GM19023 (cell line): ENCODE measurements at regions not wholly inside any gene's neighbourhood (a gene's known extent, or its start where the extent isn't known, plus 50 kb on each side); places are given as distances from the start of the nearest gene placed in this dataset.
"Not testable (repeated sequence)": the region's sequence is repeated elsewhere in the genome, so short reads cannot be mapped to it uniquely, and the experiment has no call there.

Experiments used
- ATAC-seq: cut with Tn5 transposase; IDR thresholded peaks from one replicate; pipeline ENCODE4 v1.9.1; 2021; ENCODE audit warnings: mild to moderate bottlenecking, moderate library complexity; ENCODE audit not compliant: unreplicated experiment

DNA sequence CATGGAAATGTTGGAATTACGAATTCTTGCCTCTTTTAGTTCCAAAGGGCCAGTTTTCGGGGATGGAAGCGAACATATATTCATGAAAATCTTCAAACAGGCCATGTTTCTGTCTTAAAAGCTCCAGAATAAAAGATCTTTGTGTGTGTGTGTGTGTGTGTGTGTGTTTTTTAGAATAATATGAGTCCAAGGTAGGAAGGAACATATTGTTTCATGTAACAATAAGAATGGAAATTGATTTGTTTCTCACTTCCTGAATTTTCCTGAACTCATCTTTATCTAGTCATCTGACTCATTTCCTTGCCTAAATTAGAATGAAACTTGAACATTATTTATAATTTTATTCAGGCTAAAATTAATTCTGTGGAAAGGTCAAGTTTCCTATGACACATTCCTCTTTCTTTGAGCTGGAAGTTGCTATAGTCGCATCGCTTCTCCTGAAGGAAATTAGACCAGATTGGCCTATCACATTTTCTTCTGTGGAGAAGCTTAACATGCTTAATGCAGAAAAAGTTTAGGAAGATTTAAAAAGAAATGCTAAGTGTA, 805.1 kb upstream of the ADAMTS5 start:
- no peak for ATAC-seq

DNA sequence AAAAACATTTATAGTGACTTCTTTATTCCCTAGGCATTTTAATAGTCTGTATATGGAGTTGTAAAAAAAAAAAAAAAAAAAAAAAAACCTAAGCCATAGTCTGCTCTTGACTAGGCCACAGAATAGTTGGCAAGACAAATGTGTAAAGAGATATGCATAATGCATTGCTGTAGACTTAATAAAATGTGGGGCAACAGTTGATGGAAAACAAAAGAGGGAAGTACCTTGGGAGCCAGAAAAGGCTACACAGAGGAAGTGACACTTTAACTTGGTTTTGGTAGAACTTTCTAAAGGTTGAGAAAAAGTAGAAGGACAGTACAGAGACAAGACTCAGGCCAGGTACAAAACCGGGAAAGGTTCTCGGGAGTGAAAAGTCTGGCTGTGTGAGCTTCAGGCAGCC, 802.9 kb upstream of the ADAMTS5 start:
- ATAC-seq = no peak

DNA sequence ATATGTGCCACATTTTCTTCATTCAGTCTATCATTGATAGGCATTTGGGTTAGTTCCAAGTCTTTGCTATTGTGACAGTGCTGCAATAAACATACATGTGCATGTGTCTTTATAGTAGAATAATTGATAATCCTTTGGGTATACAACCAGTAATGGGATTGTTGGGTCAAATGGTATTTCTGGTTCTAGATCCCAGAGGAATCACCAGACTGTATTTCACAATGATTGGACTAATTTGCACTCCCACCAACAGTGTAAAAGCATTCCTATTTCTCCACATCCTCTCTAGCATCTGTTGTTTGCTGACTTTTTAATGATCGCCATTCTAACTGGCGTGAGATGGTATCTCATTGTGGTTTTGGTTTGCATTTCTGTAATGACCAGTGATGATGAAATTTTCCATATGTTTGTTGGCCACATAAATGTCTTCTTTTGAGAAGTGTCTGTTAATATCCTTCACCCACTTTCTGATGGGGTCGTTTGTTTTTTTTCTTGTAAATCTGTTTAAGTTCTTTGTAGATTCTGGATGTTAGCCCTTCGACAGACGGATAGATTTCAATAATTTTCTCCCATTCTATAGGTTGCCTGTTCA, 801.3 kb upstream of the ADAMTS5 start:
- not testable (repeated sequence) for ATAC-seq

DNA sequence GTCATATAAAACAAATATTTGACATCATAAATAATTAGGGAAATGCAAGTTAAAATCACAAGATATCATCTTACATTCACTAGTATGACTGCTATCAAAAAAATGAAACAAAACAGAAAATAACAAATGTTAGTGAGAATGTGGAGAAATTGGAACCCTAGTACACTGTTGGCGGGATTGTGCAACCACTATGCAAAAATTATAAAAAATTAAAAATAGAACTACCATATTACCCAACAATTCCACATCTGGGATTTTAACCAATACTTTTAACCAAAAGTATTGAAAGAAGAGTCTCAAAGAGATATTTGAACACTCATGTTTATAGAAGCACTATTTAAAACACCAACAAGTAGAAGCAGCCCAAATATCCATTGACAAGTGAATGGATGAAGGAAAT, 797.2 kb upstream of the ADAMTS5 start:
- no peak for ATAC-seq

DNA sequence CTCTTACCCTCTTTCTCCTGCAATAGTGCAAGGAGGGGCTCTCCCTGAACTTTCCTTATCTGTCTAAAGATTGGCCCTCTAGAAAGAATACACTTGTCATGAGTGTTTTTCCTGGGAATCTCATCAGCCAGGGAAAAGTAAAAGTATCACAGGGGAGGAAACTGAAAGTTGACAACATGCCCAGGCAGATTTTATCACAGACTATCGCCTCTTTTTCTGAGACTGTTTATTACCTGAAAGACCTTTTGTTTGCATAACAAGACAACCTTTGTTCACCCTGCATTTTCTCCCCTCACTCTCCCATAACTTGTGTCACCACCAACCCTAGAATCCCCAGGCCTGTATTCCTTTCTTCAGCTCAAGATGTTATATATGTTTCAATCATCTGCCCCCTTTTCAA, 794.7 kb upstream of the ADAMTS5 start:
- ATAC-seq = no peak

DNA sequence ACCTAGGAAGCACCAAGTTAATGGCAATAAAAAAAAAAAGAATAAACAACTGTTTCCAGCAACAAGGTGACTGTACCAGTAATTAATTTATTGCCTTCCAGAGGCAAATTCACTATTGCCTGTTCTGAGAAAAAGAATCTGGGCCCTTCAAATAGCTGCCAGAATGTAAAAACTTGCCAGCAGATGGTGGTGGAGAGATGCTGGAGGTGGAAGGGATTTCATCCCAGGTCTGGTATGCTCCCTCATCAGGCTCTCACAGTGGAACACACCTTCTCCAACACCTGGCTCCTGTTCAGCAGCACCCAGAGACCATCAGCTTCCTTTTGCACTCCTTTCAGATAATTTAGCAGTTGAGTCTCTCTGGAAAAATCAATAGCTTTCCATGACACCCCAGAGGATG, 792.9 kb upstream of the ADAMTS5 start:
- no peak for ATAC-seq

DNA sequence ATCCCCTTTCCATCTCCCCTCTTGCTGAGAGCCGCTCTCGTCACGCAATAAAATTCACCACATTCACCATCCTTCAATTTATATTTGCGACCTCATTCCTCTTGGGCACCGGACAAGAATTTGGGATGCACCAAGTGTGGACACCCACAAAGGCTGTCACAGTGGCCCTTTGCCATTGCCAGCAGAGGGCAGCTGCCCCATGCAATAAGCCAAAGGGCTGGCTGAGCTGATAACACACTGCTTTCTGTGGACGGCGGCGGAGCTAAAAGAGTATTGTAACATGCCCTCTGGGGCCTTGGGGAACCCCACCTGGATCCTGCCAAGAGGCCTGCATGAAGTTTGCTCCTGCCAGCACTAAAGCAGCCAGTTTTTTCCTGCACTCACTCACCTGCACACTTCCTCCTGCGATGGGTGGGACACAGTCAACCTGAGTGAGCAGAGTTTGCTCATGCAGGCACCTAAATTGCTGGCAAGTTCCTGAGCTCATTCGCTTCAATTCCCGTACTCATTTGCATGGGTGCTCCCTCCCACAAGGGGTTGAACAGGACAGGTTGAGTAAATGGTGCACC, 792.3 kb upstream of the ADAMTS5 start:
- ATAC-seq = no peak

DNA sequence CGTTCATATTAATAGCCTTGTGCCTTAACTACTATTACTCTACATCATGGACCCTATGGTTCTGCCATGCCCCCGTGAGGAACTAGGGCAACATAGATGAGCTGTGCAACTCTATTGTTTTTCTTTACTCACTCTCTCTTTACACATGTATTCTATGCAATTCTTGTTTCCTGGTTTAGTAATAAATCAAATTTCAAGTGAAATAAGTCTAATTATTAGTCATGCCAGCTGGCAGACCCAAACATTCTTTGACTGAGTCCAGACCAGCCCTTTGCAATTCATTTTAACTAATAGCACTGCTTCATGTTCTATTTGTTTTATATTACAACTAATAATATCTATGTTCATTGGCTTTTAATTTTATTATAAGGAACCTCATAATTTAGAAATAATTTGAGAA, 789.3 kb upstream of the ADAMTS5 start:
- no peak for ATAC-seq

DNA sequence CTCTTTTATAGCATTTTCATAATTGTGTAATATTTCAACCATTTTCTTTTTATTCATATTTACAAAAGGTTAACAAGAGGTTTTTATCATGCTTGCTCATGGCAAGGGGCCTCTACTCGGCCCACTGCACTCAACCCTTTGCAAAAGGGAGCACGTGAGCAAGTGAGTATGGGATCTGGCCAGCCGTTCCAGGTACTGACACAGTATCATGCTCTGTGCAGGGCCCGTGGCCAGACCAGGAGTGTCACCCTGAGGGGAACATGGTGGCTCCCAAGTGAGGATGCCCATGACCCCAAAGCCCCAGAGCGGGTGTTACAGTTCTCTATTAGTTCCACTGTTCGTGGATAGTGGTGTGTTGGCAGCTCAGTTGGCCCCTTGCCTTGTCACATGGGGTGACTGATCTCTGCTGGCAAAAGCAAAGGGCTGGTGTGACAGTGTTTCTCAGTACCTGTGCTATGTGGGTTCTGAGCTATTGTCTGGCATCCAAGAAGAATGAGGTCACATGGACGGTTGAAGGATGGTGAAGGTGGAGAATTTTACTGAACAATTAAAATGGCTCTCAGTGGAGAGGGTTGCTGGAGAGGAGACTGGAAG, 777.2 kb upstream of the ADAMTS5 start:
- no peak for ATAC-seq

DNA sequence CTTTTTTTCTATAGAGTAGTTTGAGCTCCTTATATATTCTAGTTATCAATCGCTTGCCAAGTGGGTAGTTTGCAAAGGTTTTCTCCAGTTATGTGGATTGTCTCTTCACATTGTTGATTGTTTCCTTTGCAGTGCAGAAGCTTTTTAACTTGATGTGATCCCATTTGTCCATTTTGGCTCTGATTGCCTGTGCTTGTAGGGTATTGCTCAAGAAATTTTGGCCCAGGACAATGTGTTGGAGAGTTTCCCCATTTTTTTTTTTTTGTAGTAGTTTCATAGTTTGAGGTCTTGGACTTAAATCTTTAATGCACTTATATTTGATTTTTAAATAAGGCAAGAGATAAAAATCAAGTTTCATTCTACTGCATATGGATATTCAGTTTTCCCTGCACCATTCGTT, 774.8 kb upstream of the ADAMTS5 start:
- ATAC-seq = no peak

DNA sequence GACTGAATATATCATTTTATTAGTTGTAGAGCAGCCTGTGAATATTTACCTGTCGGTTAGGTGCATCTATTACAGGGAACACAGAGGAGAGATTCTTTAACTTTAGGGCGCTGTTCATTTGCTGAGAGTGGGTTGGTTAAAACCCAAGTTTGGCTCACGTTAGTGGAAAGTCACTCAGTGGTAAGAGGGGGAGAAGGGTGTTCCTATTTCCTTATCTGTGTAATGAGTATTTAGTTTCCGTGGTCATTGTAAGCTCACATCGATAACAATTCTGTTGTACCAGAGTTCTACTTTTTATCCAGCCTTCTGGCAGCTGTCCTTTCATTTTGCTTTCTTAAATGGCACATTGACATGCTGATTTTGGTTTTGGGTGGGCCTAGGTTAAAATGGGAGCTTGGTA, 773.2 kb upstream of the ADAMTS5 start:
- no peak for ATAC-seq

DNA sequence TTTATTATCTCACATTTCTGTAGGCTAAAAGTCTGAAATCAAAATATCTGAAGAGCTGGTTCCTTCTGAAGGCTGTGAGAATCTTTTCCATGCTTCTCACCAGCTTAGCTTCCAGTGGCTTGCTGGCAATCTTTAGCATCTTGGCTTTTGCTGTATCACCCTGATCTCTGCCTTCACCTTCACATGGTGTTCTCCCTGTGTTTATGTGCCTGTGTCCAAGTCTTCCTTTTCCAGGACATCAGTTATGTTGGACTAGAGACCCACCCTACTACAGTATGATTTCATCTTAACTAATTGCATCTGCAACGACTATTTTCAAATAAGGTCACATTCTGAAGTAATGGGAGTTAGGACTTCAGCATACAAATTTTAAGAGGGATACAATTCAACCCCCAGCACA, 772.3 kb upstream of the ADAMTS5 start:
- ATAC-seq = no peak

DNA sequence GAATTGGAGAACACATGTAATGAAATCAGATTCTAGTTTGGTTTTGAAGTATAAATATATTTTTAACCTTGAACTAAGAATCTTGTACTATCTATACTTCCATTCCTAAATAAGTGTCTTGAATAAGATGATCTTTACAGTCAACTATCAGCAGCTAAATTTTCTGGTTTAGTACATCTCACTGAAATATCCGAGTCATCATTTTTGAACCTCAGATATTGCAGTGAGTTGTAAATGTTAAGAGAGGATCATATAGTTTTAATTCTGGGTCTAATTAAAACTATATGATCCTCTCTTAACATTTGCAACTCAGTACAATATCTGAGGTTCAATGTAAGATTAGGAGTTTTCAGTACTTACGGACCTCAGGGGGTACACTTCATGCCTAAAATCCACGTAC, 768.8 kb upstream of the ADAMTS5 start:
- no peak for ATAC-seq

DNA sequence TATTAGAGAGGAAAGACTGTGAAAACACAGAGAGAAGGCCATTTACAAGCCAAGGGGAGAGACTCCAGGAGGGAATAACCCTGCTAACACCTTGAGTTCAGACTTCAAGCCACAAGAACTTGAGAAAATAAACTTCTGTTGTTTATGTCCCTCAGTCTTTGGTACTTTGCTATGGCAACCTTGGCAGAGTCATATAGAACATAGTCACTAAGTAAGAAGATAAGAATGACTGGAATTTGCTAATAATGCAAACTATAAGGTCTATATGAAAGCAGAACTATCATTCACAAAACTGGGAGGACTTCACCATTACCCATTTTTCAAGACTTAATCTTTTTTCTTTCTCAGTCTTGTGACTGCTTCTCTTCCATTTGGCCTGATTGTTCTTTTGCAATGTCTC, 767.3 kb upstream of the ADAMTS5 start:
- ATAC-seq = no peak

DNA sequence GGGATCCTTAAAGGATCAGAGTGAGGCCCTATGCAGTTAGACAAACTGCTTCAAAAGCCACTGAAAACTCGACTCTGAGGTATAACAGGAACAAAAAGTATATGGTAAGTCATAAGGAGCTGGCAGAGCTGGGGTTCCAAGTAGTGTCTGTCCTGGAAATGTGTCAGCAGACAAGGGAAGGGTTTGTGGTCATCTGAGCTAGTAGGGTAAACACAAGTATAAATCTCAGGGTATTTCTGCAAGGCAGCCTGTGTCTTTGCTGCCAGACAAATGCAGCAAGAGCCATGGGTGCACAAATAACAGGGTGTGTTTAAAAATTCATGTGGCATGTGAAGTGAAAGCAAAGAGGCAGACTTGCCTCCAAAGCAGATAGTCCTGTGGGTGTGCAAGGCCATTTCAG, 759.0 kb upstream of the ADAMTS5 start:
- ATAC-seq = no peak

DNA sequence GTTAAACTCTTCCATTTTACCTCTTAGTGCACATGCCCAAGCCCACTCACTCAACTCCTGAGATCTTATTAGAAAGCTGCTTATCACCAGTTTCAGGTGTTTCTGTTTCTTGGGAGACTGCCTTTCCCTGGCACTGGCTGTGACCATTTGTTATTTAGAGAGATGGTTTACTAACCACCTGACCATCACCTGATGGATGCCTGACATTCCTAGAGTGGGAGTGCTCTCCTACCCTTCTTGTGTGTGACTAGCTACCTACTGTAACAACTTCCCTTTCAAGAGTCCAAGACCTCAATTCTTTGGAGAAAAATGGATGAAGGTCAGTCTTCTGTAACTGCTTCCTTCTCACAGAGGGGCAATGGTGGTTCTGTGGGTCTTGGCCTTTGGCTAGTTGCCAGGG, 755.2 kb upstream of the ADAMTS5 start:
- ATAC-seq = no peak

DNA sequence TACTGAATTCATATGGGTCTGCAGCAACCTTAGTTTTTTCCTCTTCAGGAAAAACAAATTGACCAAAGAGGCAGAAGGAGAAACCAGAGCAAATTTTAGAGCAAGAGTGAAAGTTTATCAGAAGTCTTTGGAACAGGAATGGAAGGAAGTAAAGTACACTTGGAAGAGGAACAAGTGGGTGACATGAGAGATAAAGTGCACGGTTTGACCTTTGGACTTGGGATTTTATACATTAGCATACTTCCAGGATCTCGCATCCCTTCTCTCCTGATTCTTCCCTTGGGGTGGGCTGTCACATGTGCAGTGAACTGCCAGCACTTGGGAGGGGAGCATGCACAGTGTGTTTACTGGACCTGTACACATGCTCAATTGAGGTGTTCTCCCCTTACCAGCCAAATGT, 754.8 kb upstream of the ADAMTS5 start:
- ATAC-seq = no peak

DNA sequence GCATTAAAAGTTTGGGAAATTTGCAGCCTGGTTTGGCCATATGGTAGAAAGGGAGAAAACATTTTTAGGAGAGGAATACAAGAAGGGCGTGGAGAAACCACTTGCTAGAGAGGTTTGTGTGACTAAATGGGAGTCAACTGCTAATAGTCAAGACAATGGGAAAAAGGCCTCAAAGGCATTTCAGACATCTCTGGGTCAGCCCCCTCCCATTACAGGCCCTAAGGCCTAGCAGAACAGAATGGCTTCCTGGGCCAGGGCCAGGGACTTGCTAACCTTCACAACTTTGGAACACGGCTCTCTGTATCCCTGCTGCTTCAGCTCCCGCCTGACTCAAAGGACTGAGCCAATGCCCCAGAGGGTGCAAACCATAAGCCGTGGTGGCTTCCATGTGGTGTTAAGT, 752.3 kb upstream of the ADAMTS5 start:
- no peak for ATAC-seq

DNA sequence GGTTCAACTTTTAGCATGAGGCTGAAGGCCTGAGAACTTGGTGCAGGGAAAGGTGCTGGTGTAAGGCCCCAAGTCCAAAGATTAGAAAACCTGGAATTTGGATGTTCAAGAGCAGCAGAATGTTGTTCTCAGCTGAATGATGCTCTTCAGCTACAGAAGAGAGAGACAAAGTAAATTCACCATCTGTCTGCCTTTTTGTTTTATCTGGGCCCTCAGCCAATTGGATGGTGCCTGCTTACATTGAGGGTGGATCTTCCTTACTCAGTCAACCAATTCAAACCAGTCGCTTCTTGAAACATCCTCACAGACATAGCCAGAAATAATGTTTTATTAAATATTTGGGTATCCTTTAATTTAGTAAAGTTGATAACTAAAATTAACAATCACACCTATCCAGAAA, 748.2 kb upstream of the ADAMTS5 start:
- no peak for ATAC-seq

DNA sequence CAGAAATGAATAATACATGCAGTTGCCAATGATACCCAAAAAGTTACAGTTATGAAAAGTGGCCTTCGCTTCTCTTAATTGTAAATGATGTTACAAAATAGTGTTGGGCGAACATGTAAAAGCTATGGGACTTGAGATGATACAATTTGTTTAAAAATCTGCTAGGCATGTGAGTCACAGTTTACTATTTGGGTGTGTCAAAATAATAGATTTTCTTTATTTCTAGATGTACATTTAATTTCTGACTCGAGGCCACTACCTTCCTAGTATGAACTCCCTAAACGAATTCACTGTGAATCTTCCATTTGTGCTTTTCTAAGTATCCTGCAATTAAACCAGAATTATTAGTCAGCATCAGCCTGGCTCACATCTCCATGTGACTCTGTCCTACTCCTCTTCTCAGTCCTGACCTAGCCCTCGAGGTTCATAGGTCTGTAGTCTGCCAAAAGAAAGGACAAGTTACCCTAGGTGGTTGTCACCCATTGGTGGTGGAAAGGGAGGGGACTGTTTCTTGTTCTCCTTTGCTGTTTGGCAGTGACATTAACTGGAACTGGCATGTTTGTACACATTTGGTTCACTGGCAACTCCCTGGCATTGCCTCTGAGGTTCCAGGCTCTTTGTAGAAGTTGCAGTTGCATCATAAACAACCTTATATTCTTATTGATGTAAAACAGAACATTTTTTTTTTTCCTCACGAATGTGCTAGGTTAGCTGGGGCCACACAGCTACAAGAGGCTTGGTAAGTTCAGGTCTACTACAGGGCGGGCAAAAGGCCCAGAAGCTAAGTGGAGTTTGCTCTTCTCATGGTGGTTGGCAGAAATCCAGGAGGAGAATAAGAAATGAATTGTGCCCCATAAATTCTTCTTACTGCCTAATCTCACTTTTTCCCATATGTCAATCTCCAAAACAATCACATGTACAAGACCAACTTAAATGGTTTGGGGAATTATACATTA, 746.5 kb upstream of the ADAMTS5 start:
- ATAC-seq = no peak

DNA sequence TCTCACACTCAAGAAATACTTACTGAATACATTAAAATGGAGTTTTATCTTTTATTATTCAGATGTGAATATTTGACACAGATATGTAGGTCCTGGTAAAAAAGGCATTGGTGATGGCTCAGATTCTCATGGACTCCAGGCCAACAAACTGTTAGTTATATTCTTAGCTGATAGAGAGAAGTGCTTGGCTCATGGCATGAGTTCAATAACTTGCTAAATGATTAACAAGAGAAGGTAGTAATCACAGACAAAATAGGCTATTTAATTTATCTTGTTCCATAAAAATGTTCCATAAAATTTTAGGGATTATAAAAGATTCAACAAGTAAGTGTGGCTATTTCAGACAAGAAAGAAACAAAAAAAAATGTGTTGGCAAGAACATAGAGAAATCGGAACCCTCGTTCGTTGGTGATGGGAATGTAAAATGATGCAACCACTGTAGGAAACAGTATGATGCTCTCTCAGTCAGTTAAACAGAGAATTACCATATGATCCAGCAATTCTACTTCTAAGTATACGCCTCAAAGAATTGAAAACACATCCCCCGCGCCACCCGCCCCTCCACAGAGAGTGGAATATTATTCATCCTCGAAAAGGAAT, 737.8 kb upstream of the ADAMTS5 start:
- no peak for ATAC-seq
